ENCODE measurements at regions not wholly inside any gene's neighbourhood (a gene's known extent, or its start where the extent isn't known, plus 50 kb on each side); places are given as distances from the start of the nearest gene placed in this dataset.

DNA sequence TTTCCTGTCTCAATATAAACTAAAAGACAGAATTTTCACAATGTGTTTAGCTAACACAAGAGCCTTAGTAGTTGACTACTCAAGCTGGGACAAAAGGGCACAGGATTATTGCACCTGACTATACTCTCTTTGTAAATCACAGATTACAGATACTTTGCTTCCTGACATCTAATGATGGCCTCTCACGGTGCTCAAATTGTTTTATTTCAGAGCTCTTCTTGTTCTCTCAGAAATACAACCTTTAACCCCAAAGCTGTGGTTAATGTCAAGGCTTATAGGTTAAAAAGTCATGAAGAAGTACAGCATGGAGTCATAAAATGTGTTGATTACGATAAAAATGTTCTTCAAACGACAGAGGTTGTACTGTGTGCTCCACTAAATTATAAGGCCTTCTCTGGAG, 89.9 kb upstream of the CPNE8 start:
- peaks cover 3% of the 10 kb centered on the region for H3K9me3 Mint-ChIP-seq
- H3K36me3 Mint-ChIP-seq = no peaks in the 10 kb centered on the region
- ATAC-seq = no peak

DNA sequence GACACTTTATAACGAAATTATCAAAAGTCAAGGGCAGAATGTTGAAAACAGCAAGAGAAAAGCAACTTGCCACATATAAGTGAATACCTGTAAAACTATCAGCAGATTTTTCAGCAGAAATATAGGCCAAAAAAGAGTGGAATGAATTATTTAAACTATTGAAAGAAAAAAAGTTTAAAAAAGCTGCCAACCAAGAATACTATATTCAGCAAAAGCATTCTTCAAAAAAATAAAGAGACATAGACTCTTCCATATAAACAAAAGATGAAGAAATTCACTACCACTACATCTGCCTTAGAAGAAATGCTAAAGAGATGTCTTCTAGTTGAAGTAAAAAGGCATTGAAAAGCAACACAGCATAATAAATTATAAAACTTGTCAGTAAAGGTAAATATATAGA, 80.6 kb upstream of the CPNE8 start:
- Mint-ChIP-seq H3K4me3 (no peak overlapping the region), H3K36me3 (no peaks in the 10 kb centered on the region), H3K4me1 (no peaks in the 10 kb centered on the region), H3K27ac (no peak overlapping the region), H3K9me3 (peaks cover 18% of the 10 kb centered on the region)
- DNase-seq (ENCODE audit: low spot score in 2 of 2) (no peak), ATAC-seq (no peak)

More for the DNA sequence above, 89.9 kb upstream of the CPNE8 start:
- no peaks in the 10 kb centered on the region for H3K4me1 Mint-ChIP-seq
- no peak overlapping the region for H3K4me3 Mint-ChIP-seq
- no peak overlapping the region for H3K27ac Mint-ChIP-seq
- no peak for DNase-seq (ENCODE audit: low spot score in 2 of 2)

DNA sequence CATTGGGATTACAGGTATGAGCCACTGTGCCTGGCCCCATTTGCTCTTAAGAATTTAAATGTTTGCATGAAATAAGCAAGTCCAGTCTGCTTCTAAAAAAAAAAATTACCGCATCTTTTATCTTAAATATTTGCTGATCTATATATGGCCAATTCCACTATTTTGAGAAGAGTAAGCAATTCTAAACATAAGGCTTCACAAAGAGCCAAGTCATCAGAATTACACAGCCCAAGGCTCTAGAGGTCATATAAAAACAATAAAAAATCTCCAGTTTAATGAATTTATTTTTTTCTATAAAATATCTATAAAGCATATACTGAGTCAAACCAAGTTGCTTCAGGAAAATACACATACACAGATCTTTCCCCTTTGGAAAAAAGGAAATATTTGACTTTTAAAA, 79.0 kb upstream of the CPNE8 start:
- H3K36me3 Mint-ChIP-seq = no peaks in the 10 kb centered on the region
- DNase-seq (ENCODE audit: low spot score in 2 of 2) (no peak), ATAC-seq (no peak)
- H3K4me1 Mint-ChIP-seq = no peaks in the 10 kb centered on the region
- H3K4me3 Mint-ChIP-seq = no peak overlapping the region
- peaks cover 18% of the 10 kb centered on the region for H3K9me3 Mint-ChIP-seq
- no peak overlapping the region for H3K27ac Mint-ChIP-seq

DNA sequence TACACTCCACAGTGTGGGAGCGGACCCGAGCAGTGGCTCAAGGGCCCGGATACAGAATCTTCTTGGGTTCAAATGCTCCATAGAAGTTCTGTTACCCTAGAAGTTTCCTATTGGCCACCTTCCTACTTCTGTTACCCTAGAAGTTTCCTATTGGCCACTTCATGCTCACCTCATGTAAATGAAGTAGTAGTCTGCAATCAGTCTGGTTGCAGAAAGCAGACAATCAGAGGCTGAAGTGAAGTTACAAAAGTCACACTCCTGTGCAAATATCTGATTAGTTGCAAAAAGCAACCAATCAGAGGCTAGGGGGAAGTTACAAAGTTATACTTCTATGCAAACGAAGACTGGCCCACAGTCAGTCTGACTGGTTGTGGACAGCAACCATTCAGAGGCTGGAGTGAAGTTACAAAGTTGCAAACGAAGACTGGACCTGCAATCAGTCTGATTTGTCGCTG, 77.8 kb upstream of the CPNE8 start:
- no peak overlapping the region for H3K27ac Mint-ChIP-seq
- no peaks in the 10 kb centered on the region for H3K4me1 Mint-ChIP-seq
- DNase-seq (ENCODE audit: low spot score in 2 of 2) = no peak
- H3K4me3 Mint-ChIP-seq = no peak overlapping the region
- ATAC-seq = no peak
- peaks cover 18% of the 10 kb centered on the region for H3K9me3 Mint-ChIP-seq
- no peaks in the 10 kb centered on the region for H3K36me3 Mint-ChIP-seq

DNA sequence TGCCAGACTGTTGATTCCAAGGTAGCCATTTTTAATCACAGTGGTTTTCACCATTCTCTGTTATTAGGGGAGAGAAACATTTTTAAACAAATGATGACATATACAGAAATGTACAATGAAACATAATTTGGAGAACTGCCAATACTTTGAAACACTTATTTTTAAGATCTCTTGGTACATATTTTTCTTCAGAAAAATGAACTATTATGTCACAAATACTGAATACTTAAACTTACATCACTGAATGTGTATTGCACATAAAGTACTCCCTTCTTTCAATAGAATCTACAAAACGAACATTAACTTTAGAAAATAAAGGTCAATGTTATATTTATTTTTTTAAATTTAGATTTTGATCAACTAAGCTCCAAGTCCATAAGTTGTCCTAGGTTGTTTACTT, 71.7 kb upstream of the CPNE8 start:
- Mint-ChIP-seq H3K4me1 (no peaks in the 10 kb centered on the region), H3K9me3 (peaks cover 14% of the 10 kb centered on the region), H3K27ac (no peak overlapping the region), H3K4me3 (no peak overlapping the region), H3K36me3 (no peaks in the 10 kb centered on the region)
- DNase-seq (ENCODE audit: low spot score in 2 of 2) = no peak
- ATAC-seq = no peak

DNA sequence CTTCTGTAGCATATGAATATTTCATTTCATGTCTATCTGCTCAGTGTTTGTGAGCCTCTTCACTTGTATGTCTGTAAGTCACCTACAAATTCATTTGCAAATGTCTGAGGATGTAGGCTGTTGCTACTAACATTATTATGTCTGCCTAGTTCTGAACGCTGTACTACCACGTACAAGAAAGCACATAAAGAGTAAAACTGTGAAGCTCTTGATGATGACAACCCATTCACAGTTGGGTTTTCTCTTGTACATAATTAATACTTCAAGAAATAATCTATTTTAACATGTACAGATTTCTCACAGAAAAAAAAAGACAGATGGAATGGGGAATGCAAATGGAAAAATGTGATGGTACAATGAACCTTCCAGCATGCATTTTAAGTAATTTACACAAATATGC, 64.3 kb upstream of the CPNE8 start:
- Mint-ChIP-seq H3K4me3 (no peak overlapping the region), H3K9me3 (peaks cover 10% of the 10 kb centered on the region), H3K4me1 (no peaks in the 10 kb centered on the region), H3K27ac (no peak overlapping the region), H3K36me3 (no peaks in the 10 kb centered on the region)
- ATAC-seq = no peak
- DNase-seq (ENCODE audit: low spot score in 2 of 2) = no peak

DNA sequence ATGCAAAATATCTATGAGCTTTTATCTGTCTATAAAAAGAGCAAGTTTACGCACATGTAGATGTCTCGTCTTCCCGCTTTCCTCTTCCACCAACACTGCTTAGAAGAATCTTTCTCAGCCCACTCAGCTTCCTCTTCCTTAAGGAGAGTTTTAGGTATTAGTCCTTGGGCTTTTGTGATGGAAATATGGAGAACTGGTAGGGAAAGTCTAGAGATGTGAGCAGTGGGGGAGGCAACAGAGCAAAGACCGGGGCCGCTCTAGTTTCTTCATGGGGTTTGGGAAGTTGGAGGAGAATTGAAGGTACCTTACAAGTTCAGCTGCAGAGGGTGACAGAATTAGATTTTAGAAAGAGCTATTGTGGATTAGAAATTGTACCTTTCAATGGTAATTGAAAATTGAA, 56.3 kb upstream of the CPNE8 start:
- DNase-seq (ENCODE audit: low spot score in 2 of 2) (no peak), ATAC-seq (no peak)
- H3K36me3 Mint-ChIP-seq = no peaks in the 10 kb centered on the region
- no peak overlapping the region for H3K4me3 Mint-ChIP-seq
- H3K9me3 Mint-ChIP-seq = peaks cover 6% of the 10 kb centered on the region
- no peaks in the 10 kb centered on the region for H3K4me1 Mint-ChIP-seq
- H3K27ac Mint-ChIP-seq = no peak overlapping the region

DNA sequence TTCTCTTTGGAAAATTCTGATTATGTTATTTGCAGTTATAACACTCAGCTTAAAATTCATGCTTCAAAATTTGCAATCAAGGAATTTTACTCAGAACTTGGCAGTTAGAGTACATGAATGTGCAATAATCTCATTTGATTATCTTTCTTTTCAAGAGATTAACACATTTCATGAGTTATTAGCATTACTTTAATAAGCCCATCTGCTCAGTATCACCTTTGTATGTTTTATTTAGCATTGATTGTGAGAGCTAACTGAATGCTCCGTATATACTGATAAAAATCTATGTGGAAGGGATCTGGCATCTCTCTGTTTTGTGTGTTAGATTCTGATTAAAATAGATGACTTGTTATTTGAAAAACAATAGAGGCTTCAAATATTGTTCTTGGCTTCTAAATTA, 55.6 kb upstream of the CPNE8 start:
- H3K27ac Mint-ChIP-seq = no peak overlapping the region
- H3K9me3 Mint-ChIP-seq = peaks cover 6% of the 10 kb centered on the region
- no peak overlapping the region for H3K4me3 Mint-ChIP-seq
- ATAC-seq (no peak), DNase-seq (ENCODE audit: low spot score in 2 of 2) (no peak)
- H3K36me3 Mint-ChIP-seq = no peaks in the 10 kb centered on the region
- H3K4me1 Mint-ChIP-seq = no peaks in the 10 kb centered on the region

DNA sequence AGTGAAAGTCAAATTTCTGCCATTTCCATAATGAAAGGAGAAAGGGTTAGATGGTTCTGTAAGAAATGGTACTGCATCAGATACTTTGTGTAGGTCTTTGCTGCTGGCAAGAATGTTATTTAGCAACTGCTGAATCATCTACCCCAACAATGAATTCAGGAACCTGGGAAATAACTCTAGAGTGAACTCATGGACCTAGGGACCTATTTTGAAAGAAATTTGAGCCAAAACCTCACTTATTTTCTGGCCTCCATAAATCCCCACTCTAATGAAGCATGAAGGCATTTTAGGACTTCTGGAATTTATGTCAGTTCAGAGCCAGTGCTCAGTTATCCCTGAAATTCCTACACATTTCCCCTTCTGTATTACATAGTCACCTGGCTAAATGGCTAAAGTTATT, 50.9 kb upstream of the CPNE8 start:
- Mint-ChIP-seq H3K9me3 (no peaks in the 10 kb centered on the region), H3K27ac (no peak overlapping the region), H3K4me3 (no peak overlapping the region), H3K4me1 (no peaks in the 10 kb centered on the region), H3K36me3 (no peaks in the 10 kb centered on the region)
- DNase-seq (ENCODE audit: low spot score in 2 of 2) (no peak), ATAC-seq (no peak)

Data from stimulated activated effector memory CD8-positive, alpha-beta T cell treated with anti-CD3 and anti-CD28 coated beads, Interleukin-12 subunit alpha, Interleukin-12 subunit beta, amount 100 ng/mL, for 72 hours (primary cell).